ENCODE measurements at regions not wholly inside any gene's neighbourhood (a gene's known extent, or its start where the extent isn't known, plus 50 kb on each side); places are given as distances from the start of the nearest gene placed in this dataset.

GRCh38 chr3:95655363-95655986 is 1158.9 kb upstream of the EPHA6 start:
- Histone ChIP-seq H3K9me3 (ENCODE audit: control insufficient read depth, insufficient read depth, low read length) (no peaks in the 10 kb centered on the region), H3K36me3 (ENCODE audit: control insufficient read depth, insufficient read depth, low read length) (no peaks in the 10 kb centered on the region), H3K9ac (ENCODE audit: low read depth, low read length) (no peak overlapping the region), H3K27me3 (ENCODE audit: control insufficient read depth, insufficient read depth, low read length) (no peaks in the 10 kb centered on the region), H3K4me1 (ENCODE audit: control insufficient read depth, insufficient read depth, low read length) (no peaks in the 10 kb centered on the region), H3K4me3 (ENCODE audit: low read depth, low read length) (no peak overlapping the region)

GRCh38 chr3:95670765-95671164 is 1143.6 kb upstream of the EPHA6 start:
- Histone ChIP-seq H3K9ac (ENCODE audit: low read depth, low read length) (no peak overlapping the region), H3K4me1 (ENCODE audit: control insufficient read depth, insufficient read depth, low read length) (no peaks in the 10 kb centered on the region), H3K36me3 (ENCODE audit: control insufficient read depth, insufficient read depth, low read length) (no peaks in the 10 kb centered on the region), H3K9me3 (ENCODE audit: control insufficient read depth, insufficient read depth, low read length) (no peaks in the 10 kb centered on the region), H3K27me3 (ENCODE audit: control insufficient read depth, insufficient read depth, low read length) (no peaks in the 10 kb centered on the region), H3K4me3 (ENCODE audit: low read depth, low read length) (no peak overlapping the region)

GRCh38 chr3:95673215-95673614 is 1141.2 kb upstream of the EPHA6 start:
- H3K27me3 ChIP-seq (ENCODE audit: control insufficient read depth, insufficient read depth, low read length): no peaks in the 10 kb centered on the region
- no peak overlapping the region for H3K4me3 ChIP-seq (ENCODE audit: low read depth, low read length)
- H3K4me1 ChIP-seq (ENCODE audit: control insufficient read depth, insufficient read depth, low read length): no peaks in the 10 kb centered on the region
- H3K9ac ChIP-seq (ENCODE audit: low read depth, low read length): no peak overlapping the region
- no peaks in the 10 kb centered on the region for H3K9me3 ChIP-seq (ENCODE audit: control insufficient read depth, insufficient read depth, low read length)
- H3K36me3 ChIP-seq (ENCODE audit: control insufficient read depth, insufficient read depth, low read length): no peaks in the 10 kb centered on the region

- Histone ChIP-seq H3K4me3 (ENCODE audit: low read depth, low read length) (no peak overlapping the region), H3K27me3 (ENCODE audit: control insufficient read depth, insufficient read depth, low read length) (no peaks in the 10 kb centered on the region), H3K4me1 (ENCODE audit: control insufficient read depth, insufficient read depth, low read length) (no peaks in the 10 kb centered on the region), H3K36me3 (ENCODE audit: control insufficient read depth, insufficient read depth, low read length) (no peaks in the 10 kb centered on the region), H3K9ac (ENCODE audit: low read depth, low read length) (no peak overlapping the region), H3K9me3 (ENCODE audit: control insufficient read depth, insufficient read depth, low read length) (peaks cover 3% of the 10 kb centered on the region)
These were observed 1108.5 kb upstream of the EPHA6 start for GRCh38 chr3:95705786-95706418.

- no peaks in the 10 kb centered on the region for H3K36me3 ChIP-seq (ENCODE audit: control insufficient read depth, insufficient read depth, low read length)
- H3K4me3 ChIP-seq (ENCODE audit: low read depth, low read length): no peak overlapping the region
- no peak overlapping the region for H3K9ac ChIP-seq (ENCODE audit: low read depth, low read length)
- H3K27me3 ChIP-seq (ENCODE audit: control insufficient read depth, insufficient read depth, low read length): no peaks in the 10 kb centered on the region
- H3K4me1 ChIP-seq (ENCODE audit: control insufficient read depth, insufficient read depth, low read length): no peaks in the 10 kb centered on the region
- peaks cover 3% of the 10 kb centered on the region for H3K9me3 ChIP-seq (ENCODE audit: control insufficient read depth, insufficient read depth, low read length)
These were observed 1107.1 kb upstream of the EPHA6 start for GRCh38 chr3:95707268-95707667.

- no peak overlapping the region for H3K9ac ChIP-seq (ENCODE audit: low read depth, low read length)
- H3K36me3 ChIP-seq (ENCODE audit: control insufficient read depth, insufficient read depth, low read length): no peaks in the 10 kb centered on the region
- no peaks in the 10 kb centered on the region for H3K9me3 ChIP-seq (ENCODE audit: control insufficient read depth, insufficient read depth, low read length)
- peaks cover 5% of the 10 kb centered on the region for H3K4me1 ChIP-seq (ENCODE audit: control insufficient read depth, insufficient read depth, low read length)
- H3K27me3 ChIP-seq (ENCODE audit: control insufficient read depth, insufficient read depth, low read length): no peaks in the 10 kb centered on the region
- no peak overlapping the region for H3K4me3 ChIP-seq (ENCODE audit: low read depth, low read length)
These were observed 1103.7 kb upstream of the EPHA6 start for GRCh38 chr3:95710684-95711083.

GRCh38 chr3:95711789-95712188 is 1102.6 kb upstream of the EPHA6 start:
- Histone ChIP-seq H3K4me3 (ENCODE audit: low read depth, low read length) (no peak overlapping the region), H3K27me3 (ENCODE audit: control insufficient read depth, insufficient read depth, low read length) (no peaks in the 10 kb centered on the region), H3K36me3 (ENCODE audit: control insufficient read depth, insufficient read depth, low read length) (no peaks in the 10 kb centered on the region), H3K4me1 (ENCODE audit: control insufficient read depth, insufficient read depth, low read length) (peaks cover 5% of the 10 kb centered on the region), H3K9me3 (ENCODE audit: control insufficient read depth, insufficient read depth, low read length) (no peaks in the 10 kb centered on the region), H3K9ac (ENCODE audit: low read depth, low read length) (no peak overlapping the region)

- H3K9ac ChIP-seq (ENCODE audit: low read depth, low read length): no peak overlapping the region
- no peak overlapping the region for H3K4me3 ChIP-seq (ENCODE audit: low read depth, low read length)
- H3K27me3 ChIP-seq (ENCODE audit: control insufficient read depth, insufficient read depth, low read length): no peaks in the 10 kb centered on the region
- H3K36me3 ChIP-seq (ENCODE audit: control insufficient read depth, insufficient read depth, low read length): no peaks in the 10 kb centered on the region
- H3K4me1 ChIP-seq (ENCODE audit: control insufficient read depth, insufficient read depth, low read length): peaks cover 5% of the 10 kb centered on the region
- H3K9me3 ChIP-seq (ENCODE audit: control insufficient read depth, insufficient read depth, low read length): no peaks in the 10 kb centered on the region
These were observed 1099.3 kb upstream of the EPHA6 start for GRCh38 chr3:95715128-95715527.

GRCh38 chr3:95717048-95717447 is 1097.3 kb upstream of the EPHA6 start:
- Histone ChIP-seq H3K9ac (ENCODE audit: low read depth, low read length) (no peak overlapping the region), H3K9me3 (ENCODE audit: control insufficient read depth, insufficient read depth, low read length) (no peaks in the 10 kb centered on the region), H3K27me3 (ENCODE audit: control insufficient read depth, insufficient read depth, low read length) (no peaks in the 10 kb centered on the region), H3K4me3 (ENCODE audit: low read depth, low read length) (no peak overlapping the region), H3K36me3 (ENCODE audit: control insufficient read depth, insufficient read depth, low read length) (no peaks in the 10 kb centered on the region), H3K4me1 (ENCODE audit: control insufficient read depth, insufficient read depth, low read length) (peaks cover 5% of the 10 kb centered on the region)

GRCh38 chr3:95718168-95718567 is 1096.2 kb upstream of the EPHA6 start:
- Histone ChIP-seq H3K36me3 (ENCODE audit: control insufficient read depth, insufficient read depth, low read length) (no peaks in the 10 kb centered on the region), H3K4me1 (ENCODE audit: control insufficient read depth, insufficient read depth, low read length) (peaks cover 5% of the 10 kb centered on the region), H3K9me3 (ENCODE audit: control insufficient read depth, insufficient read depth, low read length) (no peaks in the 10 kb centered on the region), H3K27me3 (ENCODE audit: control insufficient read depth, insufficient read depth, low read length) (no peaks in the 10 kb centered on the region), H3K9ac (ENCODE audit: low read depth, low read length) (no peak overlapping the region), H3K4me3 (ENCODE audit: low read depth, low read length) (no peak overlapping the region)

- Histone ChIP-seq H3K9ac (ENCODE audit: low read depth, low read length) (no peak overlapping the region), H3K27me3 (ENCODE audit: control insufficient read depth, insufficient read depth, low read length) (no peaks in the 10 kb centered on the region), H3K9me3 (ENCODE audit: control insufficient read depth, insufficient read depth, low read length) (no peaks in the 10 kb centered on the region), H3K36me3 (ENCODE audit: control insufficient read depth, insufficient read depth, low read length) (no peaks in the 10 kb centered on the region), H3K4me3 (ENCODE audit: low read depth, low read length) (no peak overlapping the region), H3K4me1 (ENCODE audit: control insufficient read depth, insufficient read depth, low read length) (peaks cover 5% of the 10 kb centered on the region)
These were observed 1094.9 kb upstream of the EPHA6 start for GRCh38 chr3:95719481-95719880.

GRCh38 chr3:95721938-95722337 is 1092.5 kb upstream of the EPHA6 start:
- no peak overlapping the region for H3K4me3 ChIP-seq (ENCODE audit: low read depth, low read length)
- H3K36me3 ChIP-seq (ENCODE audit: control insufficient read depth, insufficient read depth, low read length): no peaks in the 10 kb centered on the region
- H3K27me3 ChIP-seq (ENCODE audit: control insufficient read depth, insufficient read depth, low read length): no peaks in the 10 kb centered on the region
- H3K9ac ChIP-seq (ENCODE audit: low read depth, low read length): no peak overlapping the region
- no peaks in the 10 kb centered on the region for H3K4me1 ChIP-seq (ENCODE audit: control insufficient read depth, insufficient read depth, low read length)
- H3K9me3 ChIP-seq (ENCODE audit: control insufficient read depth, insufficient read depth, low read length): no peaks in the 10 kb centered on the region
